AG04449 (cell line): ENCODE measurements at regions not wholly inside any gene's neighbourhood (a gene's known extent, or its start where the extent isn't known, plus 50 kb on each side); places are given as distances from the start of the nearest gene placed in this dataset.

Experiments
- CTCF ChIA-PET: fragments of 350-600 bp; formaldehyde crosslinking; extraction: SDS; loops from one replicate; lab custom pipeline; 2021; ENCODE audit warnings: antibody characterized with exemption; lab: Yijun Ruan, JAX
- POLR2A ChIA-PET: fragments of 400-600, 350-600 bp; formaldehyde crosslinking; extraction: SDS; loops from one replicate; lab custom pipeline; 2020; ENCODE audit warnings: antibody characterized with exemption, inconsistent platforms; lab: Yijun Ruan, JAX
- DNase-seq: peaks from one replicate; pipeline ENCODE4 v3.0.0-alpha.2; 2010; ENCODE audit warnings: low read depth, low spot score
- H3K4me3 ChIP-seq: 2 replicates; pipeline ENCODE4 v1.5.1; 2011; ENCODE audit warnings: low read depth, mild to moderate bottlenecking, control low read depth, low read length
- CTCF ChIP-seq: IDR thresholded peaks from one replicate; pipeline ENCODE4 v1.5.1; 2011; ENCODE audit warnings: mild to moderate bottlenecking, moderate library complexity, low read length, control low read depth, inconsistent platforms; ENCODE audit not compliant: insufficient read depth; ENCODE audit errors: missing control alignments

GRCh38 chr12:105993766-105994555 lies 144.8 kb downstream of the NUAK1 start:
- DNase-seq: no peak
- TF ChIP-seq CTCF: no peak

GRCh38 chr12:105995961-105996431 lies 142.8 kb downstream of the NUAK1 start:
- ChIA-PET CTCF (no interaction called here), POLR2A (no interaction called here)
- no peak for DNase-seq
- no peak for TF ChIP-seq CTCF
- H3K4me3 ChIP-seq: no peak overlapping the region

More at GRCh38 chr12:105993766-105994555, 144.8 kb downstream of the NUAK1 start:
- POLR2A ChIA-PET: interaction anchor here (0.6 to 1.6 kb wide), 3 partner anchors 36 to 523 kb away, joined by 3 read pairs; no protein-coding TSS in a partner anchor
- no peak overlapping the region for H3K4me3 ChIP-seq
- CTCF ChIA-PET: interaction anchor here (1.1 kb wide), 2 partner anchors 25 to 142 kb away, joined by 3 read pairs; no protein-coding TSS in a partner anchor

GRCh38 chr12:105998561-105998960 lies 140.2 kb downstream of the NUAK1 start:
- no peak overlapping the region for H3K4me3 ChIP-seq
- POLR2A ChIA-PET: interaction anchor here (0.6 kb wide), 1 partner anchor 682 kb away, joined by 3 read pairs; no protein-coding TSS in a partner anchor
- CTCF ChIA-PET: no interaction called here
- no peak for DNase-seq
- no peak for TF ChIP-seq CTCF

GRCh38 chr12:106000382-106001104 lies 138.2 kb downstream of the NUAK1 start:
- ChIA-PET POLR2A (no interaction called here), CTCF (interaction anchor here (0.8 kb wide), 1 partner anchor 43 kb away, joined by 3 read pairs; no protein-coding TSS in a partner anchor)
- no peak for TF ChIP-seq CTCF
- H3K4me3 ChIP-seq: no peak overlapping the region
- DNase-seq: no peak

GRCh38 chr12:106001105-106001836 lies 137.5 kb downstream of the NUAK1 start:
- ChIA-PET CTCF (no interaction called here), POLR2A (no interaction called here)
- H3K4me3 ChIP-seq: no peak overlapping the region
- DNase-seq: no peak
- TF ChIP-seq CTCF: no peak
